Activated naive CD4-positive, alpha-beta T cell treated with anti-CD3 and anti-CD28 coated beads, Interleukin-2, amount 50 U/mL, for 16 hours (primary cell): ENCODE measurements at regions not wholly inside any gene's neighbourhood (a gene's known extent, or its start where the extent isn't known, plus 50 kb on each side); places are given as distances from the start of the nearest gene placed in this dataset.
"Not testable (repeated sequence)": the region's sequence is repeated elsewhere in the genome, so short reads cannot be mapped to it uniquely, and the experiment has no call there.

ENCODE experiments used
- DNase-seq: peaks from one replicate; pipeline ENCODE4 v3.0.0-alpha.2; 2020

DNA sequence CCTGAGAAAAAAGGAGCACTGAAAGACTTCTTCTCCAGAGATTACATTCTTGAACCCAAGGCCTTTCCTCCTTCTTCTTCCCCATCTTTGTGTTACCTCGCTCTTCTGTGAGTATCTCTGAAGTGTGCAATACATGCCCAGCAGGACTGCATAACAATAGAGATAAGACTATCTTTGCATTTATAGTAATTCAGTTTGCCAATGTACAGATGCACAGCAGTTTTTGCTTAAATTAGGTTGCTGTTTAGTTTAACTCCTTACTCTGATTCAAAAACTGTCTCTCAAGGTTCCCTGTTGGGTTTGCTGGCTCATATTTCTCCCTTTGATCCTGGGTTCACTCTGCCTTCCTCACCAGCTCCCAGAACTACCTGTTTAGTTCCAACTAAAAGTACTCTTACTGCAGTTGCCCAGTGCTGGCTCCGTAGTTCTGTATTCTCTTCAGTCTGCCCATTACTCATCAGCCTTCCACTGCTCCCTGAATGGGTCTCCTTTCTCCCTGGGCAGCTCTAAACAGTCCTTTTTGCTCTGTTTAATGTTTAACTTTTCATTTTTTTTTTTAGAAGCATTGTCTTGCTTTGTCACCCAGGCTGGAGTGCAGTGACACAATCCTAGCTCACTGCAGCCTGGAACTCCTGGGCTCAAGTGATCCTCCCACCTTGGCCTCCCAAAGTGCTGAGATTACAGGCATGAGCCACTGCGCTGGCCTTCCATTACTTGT, 180.6 kb upstream of the CAND1 start:
- DNase-seq = no peak

DNA sequence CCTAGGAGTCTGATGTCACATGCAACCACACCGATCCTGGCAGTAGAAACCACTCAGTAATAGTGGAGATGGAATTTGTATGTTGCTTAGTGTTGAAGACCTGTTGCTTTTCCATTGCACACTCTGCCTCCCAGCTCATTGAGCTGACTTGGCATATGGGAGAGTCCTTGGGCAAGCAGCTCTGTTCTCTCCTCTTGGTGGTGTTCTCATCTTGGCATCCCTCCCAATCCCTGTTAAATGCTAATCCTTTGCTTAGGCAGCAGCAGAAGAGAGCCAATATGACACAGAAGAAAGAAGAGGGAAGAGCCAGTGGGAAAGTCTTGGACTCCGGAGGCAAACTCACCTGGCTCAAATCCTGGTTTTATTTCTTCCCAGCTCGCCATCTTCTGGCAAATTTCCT, 178.0 kb upstream of the CAND1 start:
- DNase-seq = no peak

DNA sequence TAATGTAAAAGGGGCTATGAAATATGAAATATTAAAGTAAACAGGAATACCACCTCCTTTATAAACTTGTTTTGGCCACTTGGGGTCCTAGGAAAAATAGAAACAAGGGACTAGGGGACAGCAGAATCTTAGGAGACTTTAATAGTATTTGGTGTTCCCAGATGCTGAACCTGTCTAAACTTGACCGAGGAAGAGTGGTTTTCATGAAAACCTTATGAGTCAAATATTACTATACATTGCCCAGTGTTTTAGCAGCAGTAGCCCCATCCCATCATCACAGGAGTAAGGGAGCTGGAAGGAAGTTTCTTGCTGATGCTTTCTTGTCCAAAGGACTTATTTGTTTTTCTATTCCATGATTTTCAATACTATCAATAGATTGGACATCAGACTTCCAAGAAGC, 177.5 kb upstream of the CAND1 start:
- DNase-seq = no peak

DNA sequence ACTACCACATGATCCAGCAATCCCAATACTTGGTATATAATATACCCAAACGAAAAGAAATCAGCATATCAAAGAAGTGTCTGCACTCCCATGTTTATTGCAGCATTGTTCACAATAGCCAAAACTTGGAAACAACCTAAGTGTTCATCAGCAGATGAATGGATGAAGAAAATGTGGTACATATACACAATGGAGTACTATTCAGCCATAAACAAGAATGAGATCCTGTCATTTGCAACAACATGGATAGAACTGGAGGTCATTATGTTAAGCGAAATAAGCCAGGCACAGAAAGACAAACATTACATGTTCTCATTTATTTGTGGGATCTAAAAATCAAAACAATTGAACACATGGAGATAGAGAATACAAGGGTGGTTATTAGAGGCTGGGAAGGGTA, 176.2 kb upstream of the CAND1 start:
- DNase-seq = not testable (repeated sequence)

DNA sequence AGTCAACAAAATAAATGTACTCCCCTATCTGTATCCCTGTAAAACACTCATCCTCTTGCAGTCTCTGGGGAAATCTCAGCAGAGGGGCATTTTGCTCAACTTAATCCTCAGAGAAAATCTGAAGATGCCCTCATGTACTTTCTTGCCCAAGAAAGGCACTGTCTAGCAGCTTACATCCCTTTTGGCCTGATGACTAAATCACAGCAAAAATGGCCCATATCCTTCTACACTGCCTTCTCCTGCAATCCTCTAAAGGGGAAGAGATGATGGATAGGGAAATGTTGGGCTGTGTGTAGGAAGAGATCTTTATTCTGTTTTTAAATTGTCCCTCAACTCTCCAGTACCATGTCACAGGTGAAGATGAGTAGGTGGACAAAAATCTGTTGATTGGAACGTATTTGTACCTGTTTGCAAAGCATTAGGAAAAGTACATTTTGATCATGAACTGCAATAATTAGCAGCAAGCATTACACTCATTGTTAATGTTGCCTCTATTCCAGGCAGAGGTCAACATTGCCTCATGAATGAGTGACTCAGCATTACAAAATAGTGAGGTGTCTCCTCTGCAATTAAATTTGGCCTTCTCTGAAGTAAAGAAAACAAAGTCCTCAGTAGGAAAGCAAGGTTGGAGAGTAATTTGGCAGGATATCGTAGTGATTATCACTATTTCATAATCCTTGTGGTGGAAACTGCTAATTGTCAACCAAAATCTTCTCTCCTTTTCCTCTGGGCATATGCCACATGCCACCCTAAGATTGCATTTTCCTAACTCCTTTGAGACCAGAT, 172.4 kb upstream of the CAND1 start:
- DNase-seq = no peak

DNA sequence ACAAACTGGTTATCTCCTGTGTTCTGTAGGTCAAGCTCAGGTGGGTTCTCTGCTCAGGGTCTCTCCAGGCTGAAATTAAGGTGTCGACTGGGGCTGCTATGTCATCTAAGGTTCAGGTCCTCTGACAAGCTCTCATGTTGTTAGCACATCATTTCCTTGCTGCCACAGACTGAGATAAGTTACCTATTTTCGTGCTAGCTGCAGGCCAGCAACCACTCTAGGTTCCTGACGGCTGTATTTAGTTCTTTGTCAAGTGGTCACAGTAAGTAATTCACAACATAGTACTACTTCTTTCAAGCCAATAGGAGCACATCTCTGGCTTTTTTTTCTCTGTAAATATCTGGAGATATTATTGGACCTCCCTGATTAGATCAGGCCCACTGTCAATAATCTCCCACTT, 169.3 kb upstream of the CAND1 start:
- DNase-seq = no peak

DNA sequence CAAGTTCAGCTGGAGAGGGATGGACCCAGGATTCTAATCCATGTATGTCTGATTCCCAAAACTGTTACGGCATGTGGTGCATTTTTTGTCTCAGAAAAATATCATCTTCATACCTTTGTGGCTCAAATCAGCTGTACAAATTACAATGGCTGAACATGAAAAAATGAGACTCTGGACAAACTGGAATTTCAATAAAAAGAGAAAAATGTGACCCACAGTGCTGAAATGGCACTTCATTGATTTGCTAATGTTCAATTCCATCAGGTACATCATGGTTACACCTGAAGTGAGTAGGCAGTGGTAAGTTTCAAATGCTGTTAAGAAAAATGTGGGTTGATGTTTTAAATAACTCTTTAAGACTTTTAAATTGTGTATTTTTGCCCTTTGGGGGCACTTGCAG, 165.6 kb upstream of the CAND1 start:
- no peak for DNase-seq

DNA sequence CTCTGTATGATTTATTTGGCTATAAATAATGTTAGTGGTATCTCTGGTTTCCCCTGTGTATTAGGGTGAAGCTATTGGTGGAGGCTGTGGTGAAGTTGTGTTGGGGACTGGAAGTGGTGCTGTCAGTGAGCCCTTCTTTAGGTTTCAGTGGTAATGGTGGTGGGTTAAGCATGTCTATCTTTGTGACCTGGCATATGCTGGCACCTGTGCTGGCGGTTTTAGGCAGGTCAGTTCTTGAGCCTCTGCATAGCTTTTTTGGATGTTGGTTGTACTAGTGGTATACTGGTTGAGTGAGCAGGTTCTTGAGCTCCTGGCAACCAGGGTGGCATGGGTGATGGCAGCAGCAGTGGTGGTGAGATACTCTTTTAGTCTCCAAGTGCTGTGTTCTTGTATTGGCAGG, 161.9 kb upstream of the CAND1 start:
- DNase-seq = no peak

DNA sequence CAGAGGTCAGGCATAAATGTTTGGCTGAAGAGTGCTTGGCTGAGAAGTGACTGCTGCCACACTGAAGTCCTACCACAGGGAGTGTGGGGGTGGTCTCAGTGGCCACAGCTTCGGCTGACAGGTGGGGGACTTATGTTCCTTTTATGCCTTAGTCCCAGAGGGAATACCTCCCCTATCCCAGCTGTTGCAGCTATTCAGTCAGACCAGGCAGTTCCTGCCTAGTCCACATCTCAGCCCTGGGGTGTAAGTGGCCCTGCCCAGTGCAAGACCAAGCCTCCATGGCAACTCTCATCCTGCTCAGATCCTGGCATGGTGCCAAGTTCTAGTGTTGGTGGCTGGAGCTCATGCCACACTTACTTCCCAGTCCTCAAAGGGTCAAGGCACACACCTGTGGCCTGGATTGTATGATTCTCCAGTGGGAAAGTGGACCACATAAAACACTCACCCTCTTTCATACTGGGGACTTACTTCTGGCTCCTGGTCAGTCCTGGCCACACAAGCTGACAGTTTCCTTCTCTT, 161.3 kb upstream of the CAND1 start:
- DNase-seq = no peak

DNA sequence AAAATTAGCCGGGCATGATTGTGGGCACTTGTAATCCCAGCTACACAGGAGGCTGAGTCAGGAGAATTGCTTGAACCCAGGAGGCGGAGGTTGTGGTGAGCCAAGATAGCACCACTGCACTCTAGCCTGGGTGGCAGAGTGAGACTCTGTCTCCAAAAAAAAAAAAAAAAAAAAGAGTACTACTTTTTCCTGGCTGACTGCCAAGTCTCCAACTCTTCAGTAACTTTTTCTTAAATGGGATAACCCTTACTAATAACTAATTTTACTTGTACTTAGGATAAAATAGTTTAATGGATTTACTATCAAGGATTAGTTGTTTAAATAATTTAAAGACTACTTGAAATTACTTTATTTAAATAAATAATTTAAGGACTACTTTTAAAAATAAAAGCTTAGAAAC, 158.8 kb upstream of the CAND1 start:
- not testable (repeated sequence) for DNase-seq

DNA sequence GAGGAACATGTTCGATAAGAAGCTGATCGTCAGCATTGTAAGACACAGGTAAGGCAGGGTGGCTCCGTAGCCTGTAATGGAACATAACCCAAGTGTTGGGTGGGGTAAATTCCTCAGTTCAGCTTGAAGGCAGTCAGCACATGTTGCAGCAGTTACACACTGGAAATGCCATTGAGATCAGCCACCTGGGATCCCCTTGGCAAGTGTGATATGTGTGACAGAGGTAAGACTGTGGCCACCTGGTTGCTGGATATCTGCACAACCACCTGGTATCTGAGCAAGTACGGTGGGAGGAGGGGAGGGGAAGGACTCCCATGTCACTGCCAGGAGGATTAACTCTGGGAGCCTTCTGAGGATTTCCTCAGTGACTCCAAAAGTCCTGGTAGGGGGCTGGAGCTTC, 158.0 kb upstream of the CAND1 start:
- DNase-seq = no peak

DNA sequence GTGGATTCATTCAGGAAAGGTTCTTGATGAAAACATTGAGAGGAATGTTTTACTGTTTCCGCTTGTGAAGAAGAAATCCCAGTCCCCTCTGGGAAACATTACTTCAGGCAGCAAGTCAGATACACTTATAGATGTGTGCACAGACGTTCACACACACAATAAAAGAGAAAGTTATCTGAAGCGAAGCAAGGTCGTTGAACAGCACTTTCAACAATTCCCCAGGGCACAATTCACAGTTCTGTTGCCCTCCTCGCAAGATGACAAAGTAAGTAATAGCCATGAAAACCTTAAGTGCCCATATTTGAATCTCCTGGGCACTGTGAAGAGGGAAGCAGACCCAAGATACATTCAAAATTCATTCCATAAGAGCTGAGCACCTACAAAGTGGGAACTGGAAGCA, 156.6 kb upstream of the CAND1 start:
- no peak for DNase-seq

DNA sequence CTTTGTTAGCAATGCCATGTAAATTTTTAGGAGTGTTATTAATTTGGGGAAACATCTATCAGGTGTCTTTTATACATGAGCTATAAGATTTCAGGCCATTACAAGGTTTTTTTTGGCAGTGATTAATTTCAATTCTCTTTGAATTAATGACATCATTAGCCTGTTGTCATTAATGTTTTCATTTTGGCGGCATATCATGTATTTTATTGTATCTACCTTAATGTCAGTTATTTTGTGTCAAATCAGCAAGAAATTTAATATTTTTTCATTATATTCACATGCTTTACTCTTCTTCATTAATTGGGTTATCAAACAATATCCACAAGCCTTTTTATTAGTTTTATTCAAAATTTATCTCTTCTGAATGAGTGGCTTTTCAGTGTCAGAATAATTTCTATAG, 153.0 kb upstream of the CAND1 start:
- no peak for DNase-seq

DNA sequence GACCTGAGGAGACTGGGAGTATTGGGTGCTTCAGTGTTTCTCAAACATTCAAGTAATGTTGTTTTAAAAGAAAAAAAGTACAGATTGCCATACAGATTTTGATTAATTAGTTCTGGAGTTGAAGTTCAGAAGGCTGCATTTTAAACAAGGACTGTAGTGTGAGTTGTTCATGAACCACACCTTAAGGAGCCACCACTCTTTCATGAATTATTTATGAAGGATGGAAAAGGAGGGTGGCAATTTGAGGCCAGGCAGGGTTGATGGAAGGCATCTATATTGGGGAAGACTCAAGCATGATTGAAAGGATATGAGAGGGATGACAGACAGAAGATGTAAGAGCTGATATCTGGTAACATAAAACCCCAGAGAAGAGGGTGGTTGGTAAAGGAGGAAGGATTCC, 146.6 kb upstream of the CAND1 start:
- no peak for DNase-seq

DNA sequence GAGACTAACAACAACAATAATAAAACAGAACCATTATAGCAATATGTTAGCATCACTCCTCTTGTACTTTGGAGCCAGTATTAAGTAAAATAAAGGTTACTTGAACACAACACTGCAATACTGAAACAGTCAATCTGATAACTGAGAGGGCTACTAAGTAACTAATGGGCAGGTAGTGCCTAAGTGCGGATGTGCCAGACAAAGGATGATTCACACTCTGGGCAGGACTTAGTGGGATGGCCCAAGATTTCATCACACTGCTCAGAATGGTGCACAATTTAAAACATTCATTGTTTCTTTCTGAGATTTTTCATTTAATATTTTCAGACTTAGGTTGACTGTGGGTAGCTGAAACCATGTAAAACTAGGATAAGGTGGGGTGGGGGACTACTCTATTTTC, 131.9 kb upstream of the CAND1 start:
- no peak for DNase-seq

DNA sequence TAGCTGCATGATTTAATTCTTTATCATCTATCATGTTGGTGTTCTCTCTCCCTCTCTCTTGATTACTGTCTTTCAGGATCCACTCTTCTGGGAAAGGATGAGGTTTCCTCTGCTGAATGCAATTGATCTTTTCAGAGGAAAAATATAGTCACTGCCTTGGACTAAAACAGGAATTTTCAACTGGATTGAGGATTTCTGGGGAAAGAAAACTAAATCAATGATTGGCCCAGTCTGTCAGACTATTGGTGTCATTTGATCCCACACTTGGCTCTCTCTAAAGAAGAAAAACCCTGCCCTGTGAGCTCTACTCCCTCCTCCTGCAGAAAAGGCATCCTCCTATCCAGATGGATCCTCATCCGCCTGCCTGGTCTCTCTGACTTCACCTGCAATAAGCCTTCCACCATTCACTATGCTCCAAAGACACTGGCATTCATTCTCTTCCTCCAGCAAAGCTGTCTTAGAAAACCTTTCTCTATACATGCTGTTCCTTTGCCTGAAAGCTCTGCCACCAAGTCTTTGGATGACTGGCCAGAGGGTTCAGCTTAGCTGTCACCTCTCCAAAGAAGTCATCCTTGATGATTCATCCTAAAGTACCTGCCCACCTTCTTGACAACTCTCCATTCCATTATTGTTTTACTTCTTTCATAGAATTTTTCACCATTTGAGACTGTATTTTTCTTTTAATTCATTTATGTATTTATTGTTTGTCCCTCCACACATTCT, 127.7 kb upstream of the CAND1 start:
- no peak for DNase-seq

DNA sequence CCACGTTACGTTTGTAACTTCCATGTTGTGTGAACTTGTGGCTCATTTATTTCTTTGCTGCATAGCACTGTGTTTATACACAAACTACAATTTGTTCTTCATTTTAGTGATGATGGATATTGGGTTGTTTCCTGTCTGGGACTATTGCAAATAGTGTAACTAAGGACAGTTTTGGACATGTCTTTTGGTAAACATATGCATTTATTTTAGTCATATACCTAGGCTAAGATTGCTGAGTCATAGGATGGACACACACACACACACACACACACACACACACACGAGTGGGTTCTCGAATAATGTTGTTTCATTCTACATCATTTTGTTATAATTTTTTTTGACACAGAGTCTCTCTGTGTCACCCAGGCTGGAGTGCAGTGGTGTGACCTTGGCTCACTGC, 123.5 kb upstream of the CAND1 start:
- DNase-seq = no peak

DNA sequence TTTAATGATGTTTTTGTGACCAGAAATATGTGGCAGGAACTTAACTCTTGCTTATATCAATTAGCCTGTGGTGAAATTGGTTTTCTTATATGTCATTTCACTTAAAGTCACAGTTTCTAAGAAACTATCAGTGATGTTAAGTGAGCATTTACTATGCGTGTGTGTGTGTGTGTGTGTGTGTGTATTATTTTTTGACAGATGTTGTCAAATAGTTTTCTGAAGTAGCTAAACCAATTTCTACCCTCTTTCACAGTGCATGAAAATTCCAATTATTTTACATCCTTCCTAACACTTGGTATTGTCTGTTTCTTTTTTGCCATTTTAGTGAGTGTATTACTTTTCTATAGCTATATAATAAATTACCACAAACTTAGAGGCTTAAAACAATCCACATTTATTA, 122.1 kb upstream of the CAND1 start:
- no peak for DNase-seq

DNA sequence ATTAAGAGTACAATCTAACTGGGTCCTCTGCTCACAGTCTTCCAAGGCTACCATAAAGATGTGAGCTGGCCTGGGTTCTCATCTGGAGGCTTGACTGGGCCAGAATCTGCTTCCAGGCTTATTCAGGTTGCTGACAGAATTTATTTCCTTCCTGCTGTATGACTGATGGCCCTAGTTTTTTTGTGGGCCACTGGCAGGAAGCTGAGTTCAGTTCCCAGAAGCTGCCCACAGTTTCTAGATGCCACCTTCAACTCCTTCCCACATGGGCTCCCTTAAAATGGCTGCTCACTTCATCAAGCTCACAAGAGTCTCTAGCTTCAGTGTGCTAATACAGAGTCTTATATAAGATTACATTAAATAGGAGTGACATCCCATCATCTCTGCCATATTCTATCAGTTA, 121.7 kb upstream of the CAND1 start:
- no peak for DNase-seq

DNA sequence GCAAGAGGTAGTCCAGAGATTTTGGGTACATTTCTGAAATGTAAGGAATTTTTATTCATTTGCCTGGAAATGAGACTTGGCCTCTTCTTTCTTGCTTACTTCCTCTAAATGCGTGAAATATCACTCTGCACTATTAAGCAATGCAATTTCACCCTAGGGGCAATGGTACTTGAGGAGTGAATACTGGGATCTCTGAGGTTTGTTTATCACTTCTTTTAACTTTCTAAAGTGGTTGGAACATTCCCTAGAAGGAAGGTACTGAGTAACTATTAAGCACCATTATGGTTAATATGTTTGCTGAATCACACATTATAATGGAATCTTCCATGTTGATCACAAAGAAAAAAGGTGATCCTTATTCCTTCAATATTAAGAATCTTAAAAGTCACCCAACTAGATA, 120.9 kb upstream of the CAND1 start:
- DNase-seq = no peak

DNA sequence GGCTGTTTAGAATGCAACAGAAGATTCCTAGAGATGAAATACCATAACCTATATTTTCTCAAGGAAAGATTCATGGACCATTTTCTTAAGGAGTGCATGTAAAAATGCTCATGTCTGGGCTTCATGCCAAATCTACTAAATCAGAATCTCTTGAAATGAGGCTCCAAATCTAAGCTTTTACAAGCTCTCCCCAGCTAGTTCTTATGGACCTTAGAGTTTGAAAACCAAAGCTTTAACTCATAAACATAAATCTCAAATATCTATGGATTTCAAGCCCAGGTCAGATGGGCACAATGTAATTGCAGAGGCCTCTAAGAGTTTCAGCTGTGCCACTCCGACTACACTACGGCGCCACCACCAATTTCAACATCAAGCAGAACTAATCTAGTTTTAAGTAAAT, 117.3 kb upstream of the CAND1 start:
- DNase-seq = no peak

DNA sequence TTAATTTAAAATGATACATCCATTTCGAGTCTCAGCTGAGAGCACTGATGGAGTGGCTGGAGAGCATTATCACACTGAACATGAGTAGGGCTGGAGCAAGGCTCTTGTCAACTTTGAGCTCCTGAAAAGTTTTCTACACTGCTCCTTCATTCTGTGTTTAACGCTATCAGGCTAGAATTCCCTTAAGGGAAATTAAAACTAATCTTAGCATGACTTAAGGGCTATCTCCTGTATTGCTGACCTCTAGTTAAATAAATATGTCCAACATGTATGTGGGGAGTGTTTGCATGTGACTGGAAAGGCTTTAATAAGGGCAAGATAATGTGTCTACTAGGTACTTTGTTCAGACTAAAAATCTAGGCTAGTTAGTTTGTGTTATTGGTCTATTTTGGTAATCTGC, 116.7 kb upstream of the CAND1 start:
- DNase-seq = no peak

DNA sequence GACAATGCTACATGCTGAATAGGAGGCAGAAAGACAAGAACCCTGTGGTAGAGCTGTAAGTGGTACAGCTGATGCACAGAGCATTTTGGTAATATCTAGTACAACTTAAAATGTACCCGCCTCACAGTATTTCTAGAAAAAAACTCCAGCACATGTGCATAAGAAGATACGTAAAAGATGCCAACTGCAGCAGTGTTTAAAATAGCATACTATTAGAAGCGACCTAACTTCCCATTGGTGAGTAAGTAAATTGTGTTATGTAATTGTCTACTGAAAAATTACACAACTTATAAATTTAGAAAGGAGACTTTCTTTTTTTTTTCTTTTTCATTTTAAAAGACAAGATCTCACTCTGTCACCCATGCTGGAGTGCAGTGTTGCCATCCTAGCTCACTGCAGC, 114.3 kb upstream of the CAND1 start:
- DNase-seq = no peak

DNA sequence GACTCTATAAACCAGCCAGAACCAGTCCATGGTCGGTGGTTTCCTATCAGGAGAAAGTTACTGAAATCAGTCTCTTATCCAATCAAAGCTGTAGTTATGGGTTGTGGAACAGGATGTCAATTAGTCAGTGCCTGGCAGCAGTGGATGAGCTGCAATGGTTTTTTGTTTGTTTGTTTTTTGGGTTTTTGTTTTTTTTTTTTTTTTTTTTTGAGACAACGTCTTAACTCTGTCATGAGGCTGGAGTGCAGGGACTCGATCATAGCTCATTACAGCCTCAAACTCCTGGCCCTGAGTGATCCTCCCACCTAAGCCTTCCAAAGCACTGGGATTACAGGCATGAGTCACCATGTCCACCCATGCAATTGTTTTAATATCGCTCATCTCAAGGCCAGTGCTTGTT, 113.3 kb upstream of the CAND1 start:
- DNase-seq = no peak
